Kasumi-1 (cell line): ENCODE measurements at regions not wholly inside any gene's neighbourhood (a gene's known extent, or its start where the extent isn't known, plus 50 kb on each side); places are given as distances from the start of the nearest gene placed in this dataset.
"Not testable (repeated sequence)": the region's sequence is repeated elsewhere in the genome, so short reads cannot be mapped to it uniquely, and the experiment has no call there.

Source experiments
- DNase-seq, 2 experiments: peaks; one replicate each; lab custom pipeline; 2025; lab: John Stamatoyannopoulos, UW

DNA sequence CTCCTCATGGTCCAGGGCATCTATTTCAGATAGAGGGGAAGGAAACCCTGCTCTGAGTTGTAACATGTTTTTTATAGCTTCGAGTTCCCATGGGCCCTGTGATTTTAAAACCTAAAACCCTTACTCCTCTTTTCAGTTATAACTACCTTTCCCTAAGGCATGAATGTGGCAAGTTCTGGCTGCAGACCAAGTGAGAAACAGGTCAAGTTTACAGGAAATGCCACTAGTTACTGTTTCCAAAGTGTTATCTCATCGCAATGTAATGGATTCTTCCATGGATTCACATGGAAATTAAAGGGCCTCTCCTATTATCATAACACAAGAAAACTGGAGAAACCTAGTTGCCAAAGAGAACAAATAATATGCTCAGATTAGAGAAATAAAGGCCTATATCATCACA, 574.5 kb upstream of the GRAMD2B start:
- no peak for DNase-seq

DNA sequence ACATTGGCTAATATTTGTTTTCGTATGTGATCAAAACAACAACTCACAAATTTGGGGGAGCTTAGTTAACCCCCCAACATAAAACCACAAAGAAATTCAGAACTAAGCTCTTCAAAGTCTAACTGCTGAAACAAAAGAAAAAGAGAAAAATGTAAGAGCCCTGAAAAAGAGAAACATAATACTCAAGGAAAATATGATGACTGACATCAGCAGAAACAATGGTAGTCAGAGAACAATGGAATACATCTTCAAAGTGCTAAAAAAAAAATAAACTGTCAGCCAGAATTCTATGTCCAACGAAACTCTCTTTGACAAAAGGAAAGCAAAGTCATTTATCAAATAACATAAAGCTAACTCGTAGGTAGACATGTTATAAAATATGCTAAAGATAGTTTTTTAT, 566.3 kb upstream of the GRAMD2B start:
- DNase-seq: peak in 1 of 2 experiments; percentile 7

DNA sequence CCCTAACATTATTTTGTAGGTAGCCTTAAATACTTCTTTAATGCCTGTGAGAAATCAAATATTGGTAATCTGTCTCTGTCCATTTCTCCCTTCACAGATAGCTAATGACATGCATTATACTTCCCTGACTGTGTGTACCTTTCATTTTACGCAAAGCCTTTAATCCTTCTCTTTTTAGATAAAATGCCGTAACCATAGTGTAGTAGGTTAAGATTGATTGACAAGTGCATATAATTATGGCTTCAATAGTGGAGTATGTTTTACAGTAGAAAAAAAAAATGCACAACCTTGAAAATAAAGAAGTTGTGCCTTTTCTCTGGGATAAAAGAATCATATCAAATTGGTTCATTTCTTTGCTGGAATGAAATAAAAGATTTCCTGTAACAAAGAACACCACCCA, 559.6 kb upstream of the GRAMD2B start:
- DNase-seq: no peak

DNA sequence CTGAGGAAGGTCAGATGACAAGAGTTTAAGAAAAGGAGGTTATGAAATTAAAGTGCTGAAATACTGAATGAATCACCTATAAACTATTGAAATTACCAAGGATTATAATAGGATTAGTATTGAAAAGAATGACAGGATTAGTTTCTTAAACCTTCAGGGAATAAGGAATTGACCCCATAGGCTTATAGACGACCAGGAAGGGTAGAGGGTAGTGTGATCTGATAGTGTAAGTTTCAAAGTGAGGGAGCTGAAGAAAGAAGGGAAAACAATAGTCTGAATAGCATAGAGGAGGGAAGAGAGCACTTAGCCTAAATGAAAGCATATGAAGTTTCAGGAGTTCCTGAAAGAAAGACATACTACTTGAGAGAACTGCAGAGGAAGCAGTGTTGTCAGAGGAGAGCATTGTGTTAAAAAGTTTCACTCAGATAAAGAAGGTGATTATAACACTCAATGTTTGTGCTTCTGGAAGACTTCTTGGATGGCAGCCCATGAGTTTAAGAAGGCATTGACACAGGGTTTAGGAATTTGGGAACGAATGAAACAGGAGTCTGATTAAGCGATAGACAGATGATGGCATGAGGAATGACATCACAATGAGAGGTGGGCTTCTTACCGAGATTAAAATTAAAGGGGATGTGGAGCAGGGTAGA, 557.9 kb upstream of the GRAMD2B start:
- DNase-seq: no peak

DNA sequence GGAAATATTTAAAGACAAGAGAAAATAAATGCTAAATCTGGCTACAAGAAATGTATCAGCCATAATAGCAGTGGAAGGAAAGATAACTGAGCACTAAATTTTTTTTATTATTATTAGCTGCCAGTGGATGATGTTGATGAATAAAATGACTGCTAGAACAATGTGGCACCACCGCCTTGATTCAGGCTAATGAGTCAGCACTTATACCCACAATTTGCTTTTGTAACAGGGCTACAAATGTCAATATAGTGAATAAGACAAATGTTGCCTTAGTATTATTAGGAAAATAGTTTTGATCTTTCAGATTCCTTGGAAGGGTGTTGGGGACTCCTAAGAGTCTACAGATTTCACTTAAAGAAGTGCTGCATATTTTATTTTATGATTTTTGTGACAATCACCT, 555.2 kb upstream of the GRAMD2B start:
- DNase-seq: no peak

DNA sequence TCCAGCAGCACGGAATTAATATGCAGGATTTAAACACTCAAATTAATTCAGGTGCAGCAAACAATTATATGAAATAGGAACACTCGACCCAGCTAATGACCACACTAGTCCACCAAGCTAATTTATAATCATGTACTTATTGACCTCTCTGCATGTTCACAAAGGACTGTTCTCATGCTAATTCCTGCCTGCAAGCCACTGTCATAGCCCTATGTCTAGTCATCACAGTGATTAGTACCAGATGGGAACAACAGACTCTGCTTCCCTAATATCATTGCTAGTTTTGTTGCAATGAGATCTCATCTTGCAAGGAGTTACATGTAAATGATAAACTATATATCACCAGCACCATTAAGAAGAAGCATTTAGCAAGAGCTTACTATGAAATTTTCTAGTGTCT, 553.0 kb upstream of the GRAMD2B start:
- no peak for DNase-seq

DNA sequence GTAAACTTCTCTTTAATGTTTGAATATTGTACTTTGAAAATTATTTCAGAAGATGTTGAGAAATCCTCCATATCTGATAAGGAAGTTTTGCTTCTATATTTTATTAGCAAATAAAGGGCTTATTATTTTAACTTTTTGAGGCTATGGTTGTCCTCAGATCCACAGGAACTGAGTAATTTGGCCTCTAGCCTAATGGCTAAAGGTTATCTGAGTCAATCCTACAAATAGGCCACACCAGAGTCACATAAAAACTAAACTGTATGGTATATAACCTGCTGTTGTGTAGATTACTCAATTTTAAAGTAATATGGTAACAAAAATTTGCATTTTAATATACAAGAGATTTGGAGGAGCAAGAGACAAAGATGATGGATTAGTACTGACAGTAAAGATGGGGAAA, 549.2 kb upstream of the GRAMD2B start:
- DNase-seq: no peak

DNA sequence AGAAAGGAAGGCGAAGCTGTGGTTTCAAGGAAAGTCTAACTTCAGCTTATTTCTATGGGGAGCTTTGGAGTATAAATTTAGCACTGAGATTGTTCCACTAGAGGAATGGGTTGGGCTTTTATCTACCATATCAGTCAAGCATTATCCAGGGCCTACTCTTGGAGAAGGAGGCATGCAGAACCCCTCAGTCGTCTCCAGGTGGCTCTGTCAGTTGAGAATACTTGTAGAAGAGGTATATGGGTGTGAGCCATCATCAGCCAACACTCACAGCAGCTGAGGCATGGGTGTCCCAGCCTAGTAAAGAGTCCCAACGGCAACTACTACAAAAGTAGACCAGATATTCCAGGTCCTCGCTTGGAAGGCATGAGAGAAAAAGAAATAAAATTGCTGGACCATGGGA, 548.5 kb upstream of the GRAMD2B start:
- DNase-seq: no peak

DNA sequence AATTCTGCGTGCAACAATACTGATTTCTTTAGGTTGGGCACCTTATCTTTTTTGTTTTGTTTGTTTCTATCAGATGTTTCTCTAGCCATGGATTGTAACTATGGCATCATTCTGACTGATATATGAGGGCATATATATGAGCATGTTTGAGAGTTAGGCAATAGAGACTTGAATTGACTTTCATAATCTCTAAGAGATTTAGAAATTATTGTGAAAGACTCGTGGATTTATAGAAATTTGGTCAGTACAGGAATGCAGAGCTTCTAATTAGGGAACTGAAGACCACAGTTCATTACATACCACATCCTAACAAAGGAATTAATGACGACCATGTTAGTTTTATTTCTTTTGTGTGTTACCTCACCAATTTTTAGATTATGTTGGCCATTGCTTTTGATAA, 546.0 kb upstream of the GRAMD2B start:
- no peak for DNase-seq

DNA sequence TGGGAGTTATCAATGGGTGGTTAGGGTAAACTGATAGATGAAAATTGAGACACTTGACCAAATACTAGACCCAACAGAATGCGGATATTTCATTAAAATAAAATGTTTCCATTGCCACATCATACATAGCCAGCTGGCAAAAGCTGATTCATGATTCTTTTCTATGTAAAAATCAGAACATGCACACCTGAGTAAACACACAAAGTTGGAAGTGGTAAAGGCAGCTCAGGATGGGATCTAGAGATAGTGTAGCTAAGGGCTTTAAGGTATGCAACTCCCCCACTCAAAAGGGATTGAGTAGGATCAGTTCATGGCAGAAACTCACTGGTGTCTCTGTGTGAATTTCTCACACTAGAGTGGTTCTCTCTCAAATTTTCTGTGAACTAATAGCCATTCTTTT, 541.1 kb upstream of the GRAMD2B start:
- DNase-seq: no peak

DNA sequence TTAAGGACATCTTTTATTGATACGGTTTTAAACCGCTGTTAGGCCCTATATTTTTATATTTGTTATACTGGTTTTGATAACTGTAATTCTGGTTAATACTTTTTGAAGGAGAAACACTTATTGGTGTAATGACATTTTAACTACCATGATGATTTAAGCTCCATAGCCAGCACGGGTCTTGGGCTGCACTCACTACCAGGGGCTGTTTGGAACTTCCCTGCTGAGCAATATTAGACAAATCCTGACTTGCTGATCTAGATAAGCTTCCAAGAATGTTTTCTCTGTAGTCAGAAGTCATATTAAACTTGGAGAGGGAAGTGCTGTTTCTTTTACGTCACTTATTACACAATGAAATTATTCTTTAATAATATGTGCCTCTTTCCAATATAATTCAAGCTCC, 540.0 kb upstream of the GRAMD2B start:
- no peak for DNase-seq

DNA sequence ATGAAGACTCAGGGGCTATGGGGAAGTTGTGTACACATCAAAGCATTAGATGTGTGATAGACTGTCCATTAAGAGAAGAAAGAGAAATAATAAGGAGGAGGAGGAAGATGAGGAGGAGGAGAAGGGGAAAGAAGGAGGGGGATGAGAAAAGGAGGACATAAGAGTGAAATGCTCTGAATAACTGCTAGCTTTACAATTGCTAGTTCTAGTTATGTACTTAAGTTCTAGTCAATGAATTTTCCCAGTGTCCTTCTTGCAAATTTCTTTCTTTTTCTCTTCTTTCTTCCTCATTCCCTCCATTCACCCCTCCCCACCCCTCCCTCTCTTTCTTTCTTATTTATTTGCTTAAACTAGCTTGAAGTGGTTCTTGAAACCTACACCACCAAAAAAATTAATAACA, 534.9 kb upstream of the GRAMD2B start:
- no peak for DNase-seq

DNA sequence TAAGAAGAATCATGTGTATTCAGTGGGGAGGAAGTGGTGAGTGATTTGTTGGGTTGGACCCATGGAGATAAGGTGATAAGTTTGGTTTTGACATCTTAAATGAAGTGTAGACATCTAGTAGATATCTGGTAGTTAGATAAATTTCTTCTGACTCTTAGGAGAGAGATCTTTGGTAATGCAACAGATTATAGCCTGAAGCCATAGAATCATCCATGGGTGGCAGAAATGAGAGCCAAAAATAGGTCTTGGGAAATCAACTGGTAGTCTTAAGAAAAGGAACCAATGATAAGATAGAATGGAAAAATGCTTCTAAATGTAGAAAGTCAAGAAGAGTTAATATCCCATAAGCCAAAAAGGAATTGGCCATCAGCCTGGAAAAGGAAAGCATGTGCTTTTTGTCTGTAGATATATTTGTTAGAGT, 532.7 kb upstream of the GRAMD2B start:
- no peak for DNase-seq

DNA sequence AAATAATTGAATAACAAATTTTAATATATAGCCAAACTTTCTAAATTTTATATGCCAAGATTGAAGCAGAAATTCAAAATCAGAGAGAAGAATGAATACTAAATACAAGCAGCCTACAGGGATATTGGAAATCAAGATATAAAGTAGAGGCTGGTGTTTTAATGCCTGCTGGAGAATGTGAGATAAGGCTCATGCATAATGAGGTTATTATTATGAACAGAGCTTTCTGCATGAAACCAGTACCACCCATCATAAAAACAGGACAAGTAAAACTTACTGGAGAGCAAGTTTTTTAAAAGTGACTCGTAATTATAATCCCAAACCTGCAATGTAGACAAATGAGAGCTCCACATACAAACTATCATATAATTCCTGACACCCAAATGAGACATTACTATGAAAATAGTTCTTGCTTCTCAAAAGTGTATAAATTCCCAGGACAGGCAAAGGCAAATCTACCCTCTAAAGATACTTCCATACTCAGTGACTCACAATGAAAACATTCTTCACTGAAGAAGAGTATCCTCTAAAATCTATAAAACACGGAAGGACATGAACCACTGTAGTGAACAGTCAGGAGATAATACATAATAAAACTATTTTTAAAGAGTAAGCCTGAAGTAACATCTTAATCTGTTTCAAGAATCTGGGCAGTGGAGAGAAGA, 532.0 kb upstream of the GRAMD2B start:
- DNase-seq: no peak

DNA sequence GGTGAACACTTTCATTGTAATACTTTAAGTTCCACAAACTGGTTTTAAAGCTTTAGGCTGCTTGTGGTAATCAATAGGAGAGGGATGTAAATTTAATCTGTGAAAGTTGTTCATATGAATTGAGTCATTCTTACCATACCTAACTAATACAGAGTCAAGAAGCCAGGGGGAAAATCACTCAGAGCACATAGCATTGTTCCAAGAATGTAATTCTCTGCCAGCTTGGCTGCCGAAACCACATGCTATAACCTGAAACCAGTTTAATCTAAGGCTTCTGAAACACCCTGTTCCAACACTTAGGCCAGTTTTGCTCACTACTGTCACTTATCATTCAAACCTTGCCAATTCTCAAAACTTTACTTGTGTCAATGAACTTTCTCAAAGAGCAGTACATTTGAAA, 528.8 kb upstream of the GRAMD2B start:
- DNase-seq: no peak

DNA sequence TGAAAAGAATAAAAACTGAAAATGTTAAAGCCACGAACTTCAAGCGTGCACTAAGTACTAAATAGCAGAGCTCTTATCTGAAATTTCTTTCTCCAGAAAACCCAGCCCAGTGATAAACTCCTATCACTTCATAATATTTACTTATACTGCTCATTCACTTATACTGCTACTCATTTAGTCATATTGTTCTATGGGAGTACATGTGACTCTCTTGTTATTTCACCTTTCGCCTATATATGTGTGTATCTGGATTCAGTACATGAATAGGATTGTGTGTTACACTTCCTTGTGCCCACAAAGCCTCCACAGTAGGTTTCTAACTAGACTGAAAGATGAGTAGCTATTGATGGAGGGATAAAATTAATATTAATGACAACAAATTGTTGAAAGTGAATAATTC, 526.8 kb upstream of the GRAMD2B start:
- DNase-seq: no peak

DNA sequence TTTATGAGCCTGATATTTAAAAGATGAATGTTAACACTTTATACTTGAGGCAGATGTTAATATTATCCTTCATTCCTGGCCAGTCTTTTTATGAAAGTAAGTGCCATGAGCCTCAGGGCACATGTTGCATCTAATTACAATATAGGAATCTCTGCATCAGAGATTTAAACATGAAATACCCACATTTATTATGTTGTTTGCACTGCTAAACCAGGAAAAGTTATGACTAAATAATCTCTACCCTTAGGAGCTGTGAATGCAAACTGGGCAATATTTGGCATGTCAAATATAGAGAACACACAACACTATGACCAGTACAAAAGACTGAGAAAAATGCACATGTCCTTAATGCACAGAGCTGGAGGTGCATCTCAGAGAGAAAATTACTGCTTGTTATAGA, 526.1 kb upstream of the GRAMD2B start:
- DNase-seq: no peak

DNA sequence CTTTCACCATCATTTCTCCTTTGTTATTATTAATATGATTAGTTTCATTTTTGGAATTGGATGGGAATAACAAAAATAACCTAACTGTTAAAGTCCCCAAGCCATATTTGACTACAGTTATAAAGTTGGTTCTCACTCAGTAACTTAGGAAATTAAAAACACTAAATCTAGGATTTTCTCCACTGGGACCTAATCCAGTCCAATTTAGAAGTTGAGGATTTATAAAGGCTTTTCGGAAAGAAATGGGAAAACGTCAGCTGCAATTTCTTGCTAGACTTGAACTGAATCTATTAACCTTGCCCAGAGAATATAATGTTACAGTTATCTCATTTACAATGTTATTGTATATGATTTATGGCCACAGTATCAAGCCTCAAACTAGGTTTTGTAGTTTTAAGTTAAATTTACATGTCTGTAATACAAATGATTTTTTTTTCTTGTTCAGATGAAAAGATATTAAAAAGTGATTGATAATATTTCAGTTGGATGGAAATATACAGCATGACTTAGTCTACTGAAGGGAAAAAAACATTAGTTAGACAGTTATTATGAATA, 524.3 kb upstream of the GRAMD2B start:
- DNase-seq: no peak

DNA sequence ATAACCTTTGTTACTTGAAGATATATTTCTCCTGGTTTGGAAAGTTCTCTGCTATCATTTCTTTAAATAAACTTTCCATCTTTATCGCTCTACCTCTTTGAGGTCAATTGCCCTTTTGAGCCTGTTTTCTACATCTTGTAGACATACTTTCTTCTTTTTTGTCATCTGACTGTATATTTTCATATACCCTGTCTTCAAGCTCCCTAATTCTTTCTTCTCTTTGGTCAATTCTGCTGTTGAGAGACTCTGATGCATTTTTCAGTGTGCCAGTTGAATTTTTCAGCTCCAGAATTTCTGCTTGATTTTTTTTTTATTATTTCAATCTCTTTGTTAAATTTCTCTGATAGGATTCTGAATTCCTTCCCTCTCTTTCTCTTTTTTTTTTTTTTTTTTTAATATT, 511.2 kb upstream of the GRAMD2B start:
- no peak for DNase-seq

DNA sequence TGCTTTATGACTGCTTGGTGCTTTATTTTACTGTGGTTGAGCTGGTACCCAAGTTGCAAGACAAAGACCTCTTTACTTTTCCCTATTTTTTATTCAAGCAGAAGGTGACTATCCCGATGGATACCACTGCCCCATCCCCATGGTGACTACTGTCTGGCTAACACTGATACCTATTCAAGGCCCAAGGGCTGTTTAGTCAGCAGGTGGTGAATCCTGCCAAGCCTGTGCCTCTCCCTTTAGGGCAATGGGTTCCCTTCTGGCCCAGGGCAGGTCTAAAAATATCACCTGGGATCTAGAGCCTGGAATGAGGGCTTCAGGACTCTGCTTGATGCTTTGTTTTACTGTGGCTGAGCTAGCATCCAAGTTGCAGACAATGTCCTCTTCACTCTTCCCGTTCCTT, 510.0 kb upstream of the GRAMD2B start:
- no peak for DNase-seq

DNA sequence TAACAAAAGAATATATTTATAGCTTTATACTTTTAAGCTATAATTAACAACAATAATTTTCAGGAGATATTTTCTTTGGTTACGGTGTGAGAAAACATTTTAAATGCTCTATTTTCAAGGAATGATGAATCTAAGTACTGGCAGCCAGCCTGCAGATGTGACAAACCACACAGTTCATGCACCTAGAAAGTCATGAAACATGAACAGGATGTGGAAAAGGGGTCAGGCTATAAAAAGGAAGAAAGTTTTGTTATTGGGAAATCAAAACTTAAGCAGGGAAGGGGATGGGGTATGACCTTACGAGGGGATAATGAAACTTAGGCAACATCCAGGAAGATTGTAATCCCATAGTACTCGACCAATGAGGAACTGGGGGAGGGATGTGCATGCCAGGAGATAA, 508.7 kb upstream of the GRAMD2B start:
- peak in 1 of 2 experiments; percentile 2 for DNase-seq

DNA sequence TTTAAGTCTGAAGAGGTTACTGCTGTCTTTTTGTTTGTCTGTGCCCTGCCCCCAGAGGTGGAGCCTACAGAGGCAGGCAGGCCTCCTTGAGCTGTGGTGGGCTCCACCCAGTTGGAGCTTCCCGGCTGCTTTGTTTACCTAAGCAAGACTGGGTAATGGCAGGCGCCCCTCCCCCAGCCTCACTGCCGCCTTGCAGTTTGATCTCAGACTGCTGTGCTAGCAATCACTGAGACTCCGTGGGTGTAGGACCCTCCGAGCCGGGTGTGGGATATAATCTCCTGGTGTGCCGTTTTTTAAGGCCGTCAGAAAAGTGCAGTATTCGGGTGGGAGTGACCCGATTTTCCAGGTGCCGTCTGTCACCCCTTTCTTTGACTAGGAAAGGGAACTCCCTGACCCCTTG, 499.3 kb upstream of the GRAMD2B start:
- DNase-seq: not testable (repeated sequence)

DNA sequence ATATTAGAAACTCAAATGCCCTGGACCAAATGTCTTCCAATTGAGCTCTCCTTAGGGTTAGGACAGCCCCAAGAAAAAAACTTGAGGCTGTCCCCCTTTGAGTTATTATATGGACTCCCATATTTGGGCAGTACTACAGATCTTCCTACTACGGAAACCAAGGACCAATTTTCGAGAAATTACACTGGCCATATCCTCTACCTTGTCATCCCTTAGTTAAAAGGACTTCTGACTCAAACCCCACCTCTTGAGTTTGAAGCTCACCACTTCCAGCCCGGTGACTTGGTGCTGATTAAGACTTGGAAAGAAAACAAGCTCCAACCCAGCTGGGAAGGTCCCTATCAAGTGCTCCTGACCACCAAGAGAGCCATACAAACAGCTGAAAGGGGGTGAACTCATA, 497.0 kb upstream of the GRAMD2B start:
- DNase-seq: no peak

DNA sequence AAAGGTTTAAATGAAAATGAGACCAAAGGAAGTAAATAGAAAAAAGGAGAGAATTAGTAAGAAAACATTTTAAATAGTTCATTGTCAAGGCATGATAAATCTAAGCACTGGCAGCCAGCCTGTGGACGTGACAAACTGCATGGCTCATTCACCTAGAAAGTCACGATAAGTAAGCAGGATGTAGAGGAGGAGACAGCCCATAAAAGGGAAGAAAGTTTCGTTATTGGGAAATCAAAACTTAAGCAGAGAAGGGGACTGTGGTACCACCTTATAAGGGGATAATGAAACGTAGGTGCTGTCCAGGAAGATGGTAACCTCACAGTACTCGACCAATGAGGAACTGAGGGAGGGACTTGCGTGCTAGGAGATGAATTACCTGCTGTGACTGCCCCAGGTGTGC, 494.5 kb upstream of the GRAMD2B start:
- DNase-seq: no peak
